ENCODE measurements at regions not wholly inside any gene's neighbourhood (a gene's known extent, or its start where the extent isn't known, plus 50 kb on each side); places are given as distances from the start of the nearest gene placed in this dataset.

- TF ChIP-seq CTCF (IDR thresholded peaks at IDR 0.05) (no peak), POLR2A (IDR thresholded peaks at IDR 0.05) (no peak)
These were observed 1207.2 kb downstream of the EFNB2 start for GRCh38 chr13:105328212-105328611.

Measured in thyroid gland (tissue), 4 donors.